Chondrocyte (in vitro differentiated cells): ENCODE measurements at regions not wholly inside any gene's neighbourhood (a gene's known extent, or its start where the extent isn't known, plus 50 kb on each side); places are given as distances from the start of the nearest gene placed in this dataset.
"Not testable (repeated sequence)": the region's sequence is repeated elsewhere in the genome, so short reads cannot be mapped to it uniquely, and the experiment has no call there.

ENCODE experiments used
- DNase-seq: peaks from one replicate; pipeline ENCODE4 v3.0.0; 2021; ENCODE audit warnings: mixed read lengths, low spot score
- H3K27ac Mint-ChIP-seq: one replicate; pipeline ENCODE4 v1.8.0; 2021; ENCODE audit warnings: mild to moderate bottlenecking, moderate library complexity, mixed read lengths; ENCODE audit not compliant: unreplicated experiment
- H3K27me3 Mint-ChIP-seq: 2 replicates; pipeline ENCODE4 v1.8.0; 2021; ENCODE audit warnings: low read depth, mixed read lengths
- H3K36me3 Mint-ChIP-seq: 2 replicates; pipeline ENCODE4 v1.8.0; 2021; ENCODE audit warnings: low read depth, mixed read lengths
- H3K4me1 Mint-ChIP-seq: 2 replicates; pipeline ENCODE4 v1.8.0; 2021; ENCODE audit warnings: low read depth, mild to moderate bottlenecking, mixed read lengths
- H3K4me3 Mint-ChIP-seq: one replicate; pipeline ENCODE4 v1.8.0; 2021; ENCODE audit warnings: mild to moderate bottlenecking, moderate library complexity, mixed read lengths; ENCODE audit not compliant: unreplicated experiment
- H3K9me3 Mint-ChIP-seq: 2 replicates; pipeline ENCODE4 v1.8.0; 2021; ENCODE audit warnings: low read depth, mixed read lengths
- TF ChIP-seq, protein P1 (sequence below): fragments of 200-600 bp; sonication (generic); IDR thresholded peaks from 2 replicates; pipeline ENCODE4 v1.5.0; 2021; ENCODE audit warnings: antibody characterized with exemption, mild to moderate bottlenecking, moderate library complexity

DNA sequence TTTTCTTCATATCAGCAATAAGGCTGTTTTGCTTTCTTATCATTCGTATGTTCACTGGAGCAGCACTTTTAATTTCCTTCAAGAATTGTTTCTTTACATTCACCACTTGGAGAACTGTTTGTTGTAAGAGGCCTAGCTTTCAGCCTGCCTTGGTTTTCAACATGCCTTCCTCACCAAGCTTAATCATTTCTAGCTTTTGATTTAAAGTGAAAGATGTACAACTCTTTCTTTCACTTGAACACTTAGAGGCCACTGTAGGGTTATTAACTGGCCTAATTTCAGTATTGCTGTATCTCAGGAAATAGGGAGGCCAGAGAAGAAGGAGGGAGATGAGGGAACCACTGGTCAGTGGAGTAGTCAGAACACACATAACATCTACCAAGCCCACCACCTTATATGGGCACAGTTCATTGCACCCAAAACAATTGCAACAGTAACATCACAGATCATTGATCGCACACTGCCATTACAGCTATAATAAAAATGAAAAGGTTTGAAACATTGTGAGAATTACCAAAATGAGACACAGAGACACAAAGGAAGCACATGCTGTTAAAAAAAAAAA, 181.4 kb upstream of the TUBA3C start:
- Mint-ChIP-seq H3K27ac (no peak overlapping the region), H3K4me1 (no peaks in the 10 kb centered on the region), H3K36me3 (no peaks in the 10 kb centered on the region), H3K4me3 (no peak overlapping the region), H3K9me3 (peaks cover 45% of the 10 kb centered on the region), H3K27me3 (no peaks in the 10 kb centered on the region)
- TF ChIP-seq, protein P1, sequence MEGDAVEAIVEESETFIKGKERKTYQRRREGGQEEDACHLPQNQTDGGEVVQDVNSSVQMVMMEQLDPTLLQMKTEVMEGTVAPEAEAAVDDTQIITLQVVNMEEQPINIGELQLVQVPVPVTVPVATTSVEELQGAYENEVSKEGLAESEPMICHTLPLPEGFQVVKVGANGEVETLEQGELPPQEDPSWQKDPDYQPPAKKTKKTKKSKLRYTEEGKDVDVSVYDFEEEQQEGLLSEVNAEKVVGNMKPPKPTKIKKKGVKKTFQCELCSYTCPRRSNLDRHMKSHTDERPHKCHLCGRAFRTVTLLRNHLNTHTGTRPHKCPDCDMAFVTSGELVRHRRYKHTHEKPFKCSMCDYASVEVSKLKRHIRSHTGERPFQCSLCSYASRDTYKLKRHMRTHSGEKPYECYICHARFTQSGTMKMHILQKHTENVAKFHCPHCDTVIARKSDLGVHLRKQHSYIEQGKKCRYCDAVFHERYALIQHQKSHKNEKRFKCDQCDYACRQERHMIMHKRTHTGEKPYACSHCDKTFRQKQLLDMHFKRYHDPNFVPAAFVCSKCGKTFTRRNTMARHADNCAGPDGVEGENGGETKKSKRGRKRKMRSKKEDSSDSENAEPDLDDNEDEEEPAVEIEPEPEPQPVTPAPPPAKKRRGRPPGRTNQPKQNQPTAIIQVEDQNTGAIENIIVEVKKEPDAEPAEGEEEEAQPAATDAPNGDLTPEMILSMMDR: no peak
- DNase-seq: no peak

- H3K27me3 Mint-ChIP-seq, H3K4me1 Mint-ChIP-seq, H3K36me3 Mint-ChIP-seq, H3K27ac Mint-ChIP-seq, DNase-seq, H3K4me3 Mint-ChIP-seq: not testable (repeated sequence)
- peaks cover 52% of the 10 kb centered on the region for H3K9me3 Mint-ChIP-seq
These were observed 178.1 kb upstream of the TUBA3C start for GRCh38 chr13:19359697-19360096.

DNA sequence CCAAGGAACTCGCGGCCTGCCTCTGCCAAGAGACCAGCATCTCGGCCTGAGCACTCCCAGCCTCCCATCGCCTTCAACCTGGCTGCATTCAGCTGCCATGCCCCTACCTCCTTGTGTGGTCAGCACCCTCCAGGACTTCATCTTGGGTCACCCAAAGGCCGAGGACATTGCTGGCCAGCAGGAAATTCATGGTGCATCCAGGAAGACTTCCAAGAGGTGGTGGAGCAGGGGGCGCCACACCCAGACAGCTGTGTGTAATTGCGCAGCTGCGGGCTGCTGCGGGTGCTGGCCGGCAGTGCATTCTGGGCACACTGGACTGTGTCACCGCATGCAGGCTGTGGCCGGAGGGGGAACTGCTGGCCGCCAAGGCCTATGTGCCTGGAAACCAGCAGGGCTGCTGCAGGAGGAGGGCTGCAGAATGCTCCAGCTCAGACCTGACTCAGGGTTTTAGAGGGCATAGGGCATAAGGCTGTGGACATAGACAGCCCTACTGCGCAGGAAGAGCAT, 164.3 kb upstream of the TUBA3C start:
- no peaks in the 10 kb centered on the region for H3K36me3 Mint-ChIP-seq
- no peaks in the 10 kb centered on the region for H3K4me1 Mint-ChIP-seq
- no peak overlapping the region for H3K4me3 Mint-ChIP-seq
- TF ChIP-seq, protein P1: no peak
- H3K9me3 Mint-ChIP-seq: peaks cover 13% of the 10 kb centered on the region
- DNase-seq: peak; percentile 84
- H3K27me3 Mint-ChIP-seq: no peaks in the 10 kb centered on the region
- H3K27ac Mint-ChIP-seq: no peak overlapping the region

- Mint-ChIP-seq H3K4me1 (no peaks in the 10 kb centered on the region), H3K9me3 (peaks cover 19% of the 10 kb centered on the region), H3K4me3 (no peak overlapping the region)
These were observed 163.5 kb upstream of the TUBA3C start for GRCh38 chr13:19345158-19345557.

DNA sequence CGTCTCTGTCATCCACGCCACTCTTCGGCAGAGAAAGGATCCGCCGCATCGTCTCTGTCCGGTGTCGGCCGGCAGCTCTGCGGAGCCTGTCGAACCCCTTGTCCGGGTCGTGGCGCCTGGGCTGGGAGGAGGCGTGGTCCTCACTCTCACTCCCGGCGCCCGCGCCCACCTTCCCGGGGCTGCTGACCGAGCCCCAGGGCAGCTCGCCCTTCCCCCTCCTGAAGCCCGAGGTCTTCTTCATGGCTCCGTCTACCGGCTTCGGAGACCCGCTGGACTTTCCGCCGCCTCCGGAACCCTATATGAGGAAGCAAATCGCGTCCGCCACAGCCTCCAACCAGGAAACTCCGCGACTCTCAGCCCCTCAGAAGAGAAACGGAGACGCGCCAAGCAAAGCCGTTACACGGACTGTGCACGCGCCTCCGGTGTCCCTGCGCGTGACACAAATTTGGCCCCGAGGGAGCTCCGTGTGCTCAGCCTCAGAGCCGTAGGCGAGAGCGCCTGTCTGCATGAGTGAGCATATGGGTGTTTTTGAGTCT, 163.0 kb upstream of the TUBA3C start:
- H3K4me3 Mint-ChIP-seq, DNase-seq, H3K27ac Mint-ChIP-seq, H3K4me1 Mint-ChIP-seq, H3K27me3 Mint-ChIP-seq, H3K36me3 Mint-ChIP-seq: not testable (repeated sequence)
- peaks cover 22% of the 10 kb centered on the region for H3K9me3 Mint-ChIP-seq

More at GRCh38 chr13:19345158-19345557, 163.5 kb upstream of the TUBA3C start:
- no peaks in the 10 kb centered on the region for H3K36me3 Mint-ChIP-seq
- no peak for DNase-seq
- TF ChIP-seq, protein P1: no peak
- no peaks in the 10 kb centered on the region for H3K27me3 Mint-ChIP-seq
- no peak overlapping the region for H3K27ac Mint-ChIP-seq

DNA sequence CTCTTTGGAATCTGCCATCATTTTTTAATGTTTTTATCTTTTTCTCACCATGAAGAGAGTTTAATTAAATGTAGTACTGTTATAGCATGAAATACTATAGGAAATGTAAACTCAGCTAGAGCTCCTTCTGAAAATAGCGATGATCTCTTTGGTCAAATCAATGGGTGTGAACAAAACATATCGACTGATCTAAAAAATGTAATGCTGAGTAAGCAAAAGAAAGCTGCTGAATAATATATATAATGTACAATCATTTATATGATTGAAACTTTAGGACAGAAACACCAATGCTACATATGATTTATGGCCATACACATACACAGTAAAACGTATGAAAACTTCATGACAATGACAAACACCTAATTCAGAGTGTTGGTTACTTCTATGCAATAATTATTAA, 150.8 kb upstream of the TUBA3C start:
- H3K4me1 Mint-ChIP-seq: no peaks in the 10 kb centered on the region
- DNase-seq: no peak
- H3K27me3 Mint-ChIP-seq: no peaks in the 10 kb centered on the region
- H3K27ac Mint-ChIP-seq: no peak overlapping the region
- TF ChIP-seq, protein P1: no peak
- no peaks in the 10 kb centered on the region for H3K36me3 Mint-ChIP-seq
- peaks cover 31% of the 10 kb centered on the region for H3K9me3 Mint-ChIP-seq
- no peak overlapping the region for H3K4me3 Mint-ChIP-seq
